T-helper 22 cell (primary cell): ENCODE measurements at regions not wholly inside any gene's neighbourhood (a gene's known extent, or its start where the extent isn't known, plus 50 kb on each side); places are given as distances from the start of the nearest gene placed in this dataset.

Experiments used
- DNase-seq: peaks from one replicate; pipeline ENCODE4 v3.0.0-alpha.2; 2020; ENCODE audit warnings: low read depth

DNA sequence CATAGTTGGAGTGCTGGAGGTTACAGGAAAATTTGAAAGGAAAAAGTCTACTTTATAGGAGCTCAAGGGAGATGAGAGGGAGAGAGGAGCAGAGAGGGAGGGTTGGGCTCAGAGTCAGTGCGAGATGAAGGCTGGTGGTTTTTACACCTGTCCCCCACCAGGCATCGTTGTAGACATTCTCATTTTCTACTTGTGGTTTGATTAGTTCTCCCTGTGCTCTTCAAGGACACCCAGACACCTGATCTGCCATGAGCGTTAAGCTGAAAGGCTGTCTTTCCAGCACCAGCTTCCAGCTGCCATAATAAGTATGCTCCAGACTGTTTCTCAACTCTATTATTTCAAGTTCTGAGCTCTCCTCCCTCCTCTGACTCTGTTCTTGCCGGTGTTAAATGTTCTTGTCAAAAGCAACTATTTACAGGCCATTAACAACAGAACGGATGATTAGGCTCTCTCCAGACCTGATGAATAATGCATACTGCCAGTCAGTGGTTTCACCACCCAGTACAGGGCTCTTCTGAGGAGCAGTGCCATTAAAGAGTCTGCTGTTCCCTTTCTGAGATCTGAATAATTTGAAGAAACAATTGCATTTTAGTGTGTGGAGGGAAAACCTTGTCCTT is 514.6 kb upstream of the MCTP2 start:
- DNase-seq: no peak

DNA sequence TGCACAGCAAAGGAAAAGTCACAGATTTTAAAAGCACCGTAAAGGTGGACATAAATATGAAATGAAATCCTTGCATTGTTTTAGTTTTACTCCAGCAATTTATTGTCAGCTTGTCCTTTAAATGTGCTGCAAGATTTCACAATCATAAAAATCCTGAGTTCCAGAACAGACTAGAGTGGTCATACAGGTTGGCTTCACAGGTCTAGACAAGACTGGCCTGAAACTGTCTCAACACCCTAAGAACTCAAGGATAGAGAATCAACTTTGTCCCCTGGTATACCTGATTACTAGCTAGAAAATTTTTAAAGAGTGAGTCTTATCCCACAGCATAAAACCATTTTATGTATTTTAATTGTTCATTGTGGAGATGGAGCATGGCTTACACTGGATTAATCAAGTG is 521.7 kb upstream of the MCTP2 start:
- DNase-seq: no peak

DNA sequence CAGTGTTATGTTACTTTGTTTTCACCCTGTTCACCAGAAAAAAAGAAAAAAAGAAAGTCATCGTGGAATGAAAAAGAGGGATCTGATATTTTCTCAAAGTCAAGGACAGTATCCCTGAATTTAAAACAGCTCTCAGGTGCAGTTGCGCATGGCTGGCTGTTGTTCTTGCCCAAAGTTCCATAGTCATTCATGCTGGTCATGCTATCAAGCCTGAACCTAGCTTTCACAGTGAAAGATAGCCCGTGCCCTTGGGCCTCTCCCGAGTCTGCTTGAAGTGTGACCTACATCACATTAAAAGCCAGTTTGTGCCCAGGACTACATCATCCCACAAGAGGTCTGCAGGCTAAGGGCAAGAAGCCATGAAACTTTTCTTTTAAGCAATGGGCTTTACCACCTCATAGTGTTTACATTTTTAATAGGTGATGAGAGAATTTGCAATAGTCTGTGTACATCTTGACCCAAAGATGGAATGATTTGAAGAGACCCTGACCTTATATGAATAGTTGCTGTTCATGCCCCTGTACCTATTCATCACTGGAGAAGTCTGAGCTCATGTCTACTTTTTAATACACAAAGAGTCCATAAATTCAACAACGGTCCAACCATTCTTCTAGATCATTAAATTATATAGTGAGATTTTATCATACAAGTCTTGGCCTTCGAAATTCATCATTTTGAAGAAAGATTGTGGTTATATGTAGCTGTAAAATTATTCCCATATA is 522.5 kb upstream of the MCTP2 start:
- no peak for DNase-seq

DNA sequence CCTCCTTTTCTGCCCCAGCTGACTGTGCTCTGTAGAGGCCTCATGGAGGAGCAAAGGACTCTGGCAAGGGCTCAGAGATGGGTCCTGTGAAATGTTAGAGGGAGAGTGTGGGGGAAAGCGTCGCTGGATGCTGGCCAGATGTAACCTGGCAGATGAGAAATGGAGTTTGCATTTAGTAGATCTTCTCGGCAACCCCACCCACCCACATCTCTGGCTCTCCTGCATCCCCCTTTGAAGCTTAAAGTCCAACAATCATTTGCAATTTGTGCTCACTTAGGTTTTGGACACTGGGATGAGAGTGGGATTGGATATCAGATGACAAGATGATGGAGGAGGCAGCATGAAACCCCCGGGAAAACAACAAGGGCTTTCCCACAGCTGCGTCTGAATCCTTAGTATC is 523.6 kb upstream of the MCTP2 start:
- no peak for DNase-seq

DNA sequence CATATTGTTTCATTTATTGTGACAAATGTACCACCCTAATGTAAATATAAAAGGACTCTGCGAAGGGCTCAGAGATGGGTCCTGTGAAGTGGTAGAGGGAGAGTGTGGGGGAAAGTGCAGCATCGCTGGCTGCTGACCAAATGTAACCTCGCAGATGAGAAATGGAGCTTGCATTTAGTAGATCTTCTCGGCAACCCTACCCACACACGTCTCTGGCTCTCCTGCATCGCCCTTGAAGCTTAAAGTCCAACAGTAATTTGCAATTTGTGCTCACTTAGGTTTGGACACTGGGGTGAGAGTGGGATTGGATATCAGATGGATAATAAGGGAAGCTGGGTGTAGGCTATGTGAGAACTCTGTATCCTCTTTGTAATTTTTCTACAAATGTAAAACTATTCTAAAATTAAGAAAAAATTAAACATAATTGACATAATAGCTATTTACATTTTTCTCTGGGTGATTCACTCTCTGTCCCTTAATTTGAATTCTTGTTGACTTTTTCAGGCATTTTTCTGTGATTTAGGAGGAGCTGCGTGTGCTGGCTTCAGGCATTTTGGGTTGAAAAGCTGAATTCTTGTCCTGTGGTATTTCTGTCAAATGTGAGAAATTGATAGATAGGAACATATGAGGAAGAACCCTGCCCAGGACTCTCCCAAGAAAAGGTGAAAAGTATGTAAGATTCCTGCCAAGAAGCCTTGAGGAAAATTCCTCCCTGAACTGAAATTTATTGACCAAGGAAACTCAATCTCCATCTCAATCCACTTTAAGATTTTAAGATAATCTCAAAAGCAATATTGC is 524.7 kb upstream of the MCTP2 start:
- DNase-seq: no peak

DNA sequence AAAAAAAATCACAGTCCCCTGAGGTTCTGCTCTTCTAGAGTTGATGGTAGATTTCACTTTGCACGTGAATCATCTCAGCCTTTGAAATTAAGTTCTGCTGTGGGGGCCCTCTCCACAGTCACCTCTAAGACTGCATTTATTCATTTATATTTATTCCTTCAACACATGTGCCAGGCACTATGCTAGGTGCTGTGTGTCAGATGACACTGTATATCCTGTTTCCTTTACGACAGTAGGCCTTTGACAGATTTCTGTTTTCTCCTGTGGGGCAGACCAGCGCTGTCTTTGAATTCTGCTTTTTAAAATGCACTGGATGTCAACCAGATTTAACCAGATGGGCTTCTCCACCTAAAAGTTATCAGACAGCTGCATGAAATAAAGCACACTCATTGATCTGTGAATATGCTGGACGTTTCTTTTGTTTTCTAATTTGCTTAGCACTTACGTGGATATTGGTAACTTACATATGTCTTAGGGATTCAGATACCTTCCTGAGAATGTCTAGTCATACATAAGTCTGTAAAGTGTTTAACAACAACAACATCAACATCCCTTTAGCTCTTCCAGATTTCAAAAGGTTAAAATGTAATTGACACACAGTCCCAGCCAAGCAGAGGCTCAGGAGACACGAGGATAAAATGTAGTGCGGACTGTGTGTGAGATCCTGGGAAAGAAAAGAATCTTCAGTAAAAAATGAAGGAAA is 525.5 kb upstream of the MCTP2 start:
- no peak for DNase-seq

DNA sequence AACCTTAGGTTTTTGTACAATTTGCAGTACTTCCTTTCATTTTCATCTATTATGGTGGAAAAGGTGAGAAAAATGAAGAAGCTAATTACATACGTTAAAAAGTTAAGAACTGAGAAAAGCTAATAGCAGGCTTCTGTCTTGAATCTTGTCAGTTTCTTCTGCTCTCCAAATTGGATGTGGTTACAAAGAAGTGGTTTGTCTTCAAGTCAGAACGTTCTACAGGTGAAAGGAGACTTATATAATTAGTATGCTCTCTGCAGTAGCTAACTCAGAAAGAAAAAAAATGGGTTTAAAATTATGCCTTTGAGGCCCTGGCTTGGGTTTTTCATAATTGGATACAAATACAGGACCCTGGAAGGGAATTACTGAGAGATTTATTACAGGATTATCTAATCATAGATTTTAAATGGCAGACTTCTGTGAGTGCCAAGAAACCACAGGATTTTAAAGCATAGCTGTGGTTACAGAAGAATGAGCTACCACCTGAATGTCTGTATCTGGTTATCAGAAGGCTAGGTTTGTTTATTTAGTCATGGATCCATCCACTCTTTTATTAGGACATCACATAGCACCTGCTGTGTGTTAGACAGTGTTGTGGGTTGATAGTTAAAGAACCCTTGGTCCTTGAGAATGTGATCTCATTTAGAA is 528.1 kb upstream of the MCTP2 start:
- DNase-seq: no peak

DNA sequence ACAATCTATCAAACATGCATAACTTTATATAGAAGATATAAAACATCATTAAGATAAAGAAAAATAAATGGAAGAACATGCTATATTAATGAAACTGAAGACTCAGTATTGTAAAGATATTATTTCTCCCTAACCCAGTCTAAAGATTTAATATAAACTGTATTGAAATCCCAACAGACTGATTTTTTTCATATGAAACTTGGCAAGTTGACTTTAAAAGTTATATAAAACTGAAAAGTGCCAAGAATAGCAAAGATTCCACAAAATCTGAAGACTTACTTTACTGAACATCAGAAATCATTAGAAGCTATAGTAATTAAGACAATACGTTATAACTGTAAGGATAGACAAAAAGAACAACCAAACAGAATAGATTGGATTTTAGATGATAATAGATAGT is 531.3 kb upstream of the MCTP2 start:
- DNase-seq: no peak

DNA sequence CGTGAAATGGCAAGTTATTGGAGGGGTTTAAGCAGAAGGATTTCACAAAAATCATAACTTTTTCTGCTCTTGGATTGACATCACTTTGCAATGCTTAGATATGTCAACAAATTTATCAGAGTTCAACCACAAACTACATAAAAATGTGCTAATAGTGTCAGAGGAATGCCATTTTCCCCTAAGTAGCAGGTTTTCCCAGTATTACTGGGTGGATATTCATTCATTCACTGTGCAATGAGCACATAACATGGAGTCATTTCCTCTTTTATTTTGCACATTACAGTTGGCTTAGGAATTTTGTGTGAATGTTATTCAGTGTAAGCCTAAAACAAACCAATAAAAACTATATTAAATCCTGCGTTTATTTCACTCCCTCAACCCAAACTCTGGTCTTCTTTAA is 537.3 kb upstream of the MCTP2 start:
- no peak for DNase-seq

DNA sequence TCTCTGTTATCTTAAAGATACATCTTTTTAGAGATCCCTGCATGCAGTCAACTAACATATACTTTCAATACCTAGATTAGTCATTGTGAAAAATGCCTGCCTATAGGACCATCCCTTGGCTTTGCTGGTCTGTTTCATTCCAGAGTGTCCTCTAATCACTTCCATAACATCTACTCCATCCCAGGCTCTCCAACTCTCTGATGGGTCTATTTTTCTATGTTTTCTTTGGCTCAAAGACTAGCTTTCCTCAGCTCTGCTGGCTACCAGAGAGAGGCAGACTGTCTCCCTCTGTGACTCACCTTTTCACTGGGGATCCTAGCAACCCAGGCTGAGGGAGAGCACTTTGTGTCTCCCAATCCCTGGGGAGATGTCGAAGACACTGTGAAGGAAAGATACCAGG is 547.7 kb upstream of the MCTP2 start:
- DNase-seq: no peak

DNA sequence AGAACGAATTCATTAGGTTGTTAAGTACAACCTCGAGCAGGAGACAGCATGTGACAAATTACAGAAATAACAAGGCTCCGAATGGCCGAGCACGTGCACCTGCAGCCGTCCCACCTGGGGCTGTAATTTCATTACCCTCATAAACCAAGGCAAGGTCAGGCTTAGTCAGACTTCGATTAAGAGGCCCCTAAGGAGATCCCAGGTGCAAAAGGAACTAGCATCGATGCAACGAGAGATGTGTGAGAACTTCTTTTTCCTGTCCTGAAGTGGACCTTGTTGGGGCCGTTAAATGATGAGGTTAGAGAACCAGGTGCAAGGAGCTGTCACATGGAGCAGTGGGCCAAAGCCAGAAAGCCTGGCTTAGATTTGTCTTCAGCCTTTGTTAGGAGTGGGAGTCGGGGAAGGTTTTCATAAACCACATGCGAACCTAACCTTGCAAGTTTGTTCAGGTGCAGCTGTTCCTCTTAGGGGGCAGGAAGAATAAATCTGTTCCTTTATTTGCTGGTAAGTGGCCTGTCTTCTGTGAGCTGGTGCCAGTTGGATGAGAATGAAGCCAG is 559.9 kb upstream of the MCTP2 start:
- DNase-seq: no peak

DNA sequence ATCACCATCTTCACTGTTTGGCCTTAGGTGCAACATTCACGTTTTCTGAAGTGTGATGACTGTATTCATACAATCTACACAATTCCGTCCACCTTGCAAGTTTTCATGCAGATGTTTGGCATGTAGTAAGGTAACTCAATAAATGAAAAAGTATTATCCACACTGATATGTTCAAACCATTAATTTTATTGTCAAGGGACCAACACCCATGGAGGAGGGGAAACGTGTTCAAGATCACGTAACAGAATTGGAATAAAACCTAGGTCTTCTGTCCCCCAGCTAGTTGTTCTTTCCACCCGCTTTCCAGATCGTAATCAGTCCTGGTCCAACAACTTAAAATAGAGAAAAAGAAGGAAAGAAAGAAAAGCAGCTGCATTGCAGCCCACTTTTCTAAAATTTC is 560.4 kb upstream of the MCTP2 start:
- no peak for DNase-seq

DNA sequence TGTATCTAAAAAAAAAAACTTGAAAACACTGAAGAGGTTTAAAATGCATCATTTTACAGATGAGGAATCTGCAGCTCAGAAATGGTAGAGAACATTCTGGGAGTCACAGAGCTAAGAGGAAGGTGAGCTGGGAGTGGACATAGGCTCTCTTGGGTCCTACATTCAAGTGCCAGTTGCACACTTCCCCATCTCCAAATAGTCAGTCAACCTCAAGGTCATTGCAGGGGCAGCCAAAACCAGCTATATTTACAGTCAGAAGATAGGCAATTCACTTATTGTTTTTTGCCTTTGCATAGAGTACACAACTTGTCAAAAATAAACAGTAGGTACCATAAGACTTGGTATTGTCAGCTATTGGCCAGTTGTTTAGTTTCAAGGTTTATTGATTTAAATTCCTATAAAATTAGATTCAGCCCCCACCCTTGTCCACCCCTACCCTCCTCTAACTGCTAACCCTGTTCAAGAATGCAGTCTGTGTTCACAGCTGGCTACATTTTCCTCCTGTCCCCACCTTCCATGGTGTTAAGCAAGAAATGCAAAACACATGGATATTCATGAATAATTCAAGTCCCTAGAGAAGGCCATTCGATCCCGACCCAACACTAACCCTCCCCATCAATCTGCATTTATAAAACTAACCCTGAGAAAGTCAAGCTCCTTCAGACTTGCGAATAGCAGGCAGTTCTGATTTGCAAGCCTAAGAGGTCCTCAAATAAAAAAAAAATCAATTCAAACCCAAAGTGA is 567.0 kb upstream of the MCTP2 start:
- DNase-seq: no peak

DNA sequence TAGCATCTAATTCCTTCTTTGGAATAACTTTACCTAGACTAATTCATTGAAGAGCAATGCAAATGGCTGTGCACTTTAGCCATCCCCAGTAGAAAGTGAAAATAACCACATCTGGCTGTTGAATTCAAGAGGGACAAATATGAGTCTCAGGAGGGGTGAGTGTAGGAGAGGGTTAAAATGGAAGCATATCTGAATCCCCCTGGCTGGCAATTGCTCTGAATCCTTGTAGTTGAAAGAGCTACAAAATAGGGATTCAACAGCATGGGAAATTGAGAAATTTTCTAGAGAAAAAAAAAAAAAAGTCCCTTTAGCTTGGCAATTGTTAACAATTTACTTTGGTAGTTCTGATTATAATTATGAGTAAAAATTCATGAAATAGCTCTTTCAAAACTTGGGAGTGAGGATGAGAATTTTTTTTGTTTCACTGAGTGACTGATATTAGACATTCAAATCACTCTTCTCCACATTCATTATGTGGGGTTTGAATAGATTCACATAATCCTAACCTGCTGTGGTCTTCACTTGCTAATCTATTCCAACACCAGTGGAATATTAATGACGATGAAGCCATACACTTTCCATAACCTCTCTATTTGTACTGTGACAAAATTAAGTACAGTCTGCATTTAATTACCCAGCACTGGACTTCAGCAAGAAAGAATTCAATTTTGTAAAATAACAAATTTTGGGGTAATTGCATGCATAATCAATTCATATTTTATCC is 569.0 kb upstream of the MCTP2 start:
- no peak for DNase-seq

DNA sequence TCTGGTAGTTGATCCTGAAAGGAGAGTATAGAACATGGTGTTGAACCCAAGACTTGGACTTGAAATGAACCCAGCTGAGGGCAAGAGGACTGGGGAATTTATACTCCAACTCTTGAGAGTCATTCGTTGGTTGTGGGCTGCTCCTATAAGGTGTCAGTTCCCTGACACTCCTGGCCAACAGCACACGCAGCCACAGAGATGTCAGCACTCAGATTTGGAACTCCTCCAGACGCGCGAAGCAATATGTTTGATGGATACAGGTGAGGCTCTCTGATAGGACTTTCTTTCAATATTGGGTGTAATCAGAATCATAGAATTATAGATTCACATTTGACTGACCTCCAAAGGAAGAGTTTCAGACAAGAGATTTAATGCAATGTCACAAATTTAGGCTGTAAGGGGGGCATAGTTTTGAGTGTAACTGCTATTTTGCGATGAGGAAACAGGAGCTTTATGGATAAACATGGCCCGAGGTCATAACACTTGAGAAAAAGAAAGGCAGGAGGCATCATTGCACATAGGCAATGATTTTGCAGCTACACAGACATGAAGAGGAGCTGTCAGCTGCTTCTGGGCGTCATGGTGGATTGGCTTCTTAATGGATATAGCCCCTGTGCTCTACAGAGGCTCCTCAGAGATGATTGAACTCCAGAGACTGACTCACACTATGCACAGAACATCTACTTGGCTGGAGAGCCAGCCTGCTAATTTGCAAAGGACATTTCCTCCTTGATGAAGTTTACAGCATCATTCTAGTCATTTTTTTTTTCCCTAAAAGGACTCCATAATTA is 569.2 kb upstream of the RGMA start:
- no peak for DNase-seq

DNA sequence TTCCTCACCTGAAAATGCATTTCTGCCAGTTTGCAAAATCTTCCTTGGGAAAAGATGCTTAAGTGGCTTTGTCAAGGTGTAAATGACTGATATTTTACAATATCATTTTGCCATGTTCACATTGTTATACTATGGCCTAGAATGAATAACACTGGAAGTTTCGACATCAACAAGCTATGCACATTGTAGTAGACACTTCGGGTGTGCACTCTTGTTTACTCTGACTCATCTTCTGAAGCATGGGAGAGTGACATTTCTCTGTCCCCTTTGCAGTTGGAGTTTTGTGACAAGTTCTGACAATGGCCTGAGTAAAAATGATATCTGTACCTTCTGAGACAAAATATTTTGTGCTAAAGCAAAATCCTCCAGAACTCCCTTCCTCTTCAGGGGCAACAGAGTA is 567.0 kb upstream of the RGMA start:
- DNase-seq: no peak

DNA sequence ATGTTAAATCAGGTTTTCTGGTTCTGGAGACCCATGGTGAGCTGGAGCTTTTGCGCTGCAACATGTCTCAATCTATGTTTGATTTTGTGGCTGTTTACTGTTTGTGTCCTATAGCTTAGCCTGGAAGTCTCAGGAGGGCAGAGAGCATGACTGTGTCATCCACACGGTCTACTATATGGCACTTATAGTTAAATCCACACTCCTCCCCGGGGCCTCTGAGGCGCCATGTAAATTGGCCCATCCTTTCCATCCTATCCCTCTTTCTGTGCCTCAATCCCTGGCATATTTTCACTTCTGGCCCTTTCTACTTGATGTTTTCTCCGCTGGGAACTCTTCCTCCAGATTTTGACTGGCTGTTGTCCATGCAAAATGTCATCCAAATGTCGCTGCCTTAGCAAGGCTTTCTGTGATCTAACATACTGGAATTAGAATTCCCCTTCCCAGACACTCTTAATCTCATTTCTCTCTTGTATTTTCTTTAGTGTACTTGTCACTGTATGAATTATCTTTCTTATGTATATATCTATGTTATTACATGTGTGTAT is 560.8 kb upstream of the RGMA start:
- DNase-seq: no peak

DNA sequence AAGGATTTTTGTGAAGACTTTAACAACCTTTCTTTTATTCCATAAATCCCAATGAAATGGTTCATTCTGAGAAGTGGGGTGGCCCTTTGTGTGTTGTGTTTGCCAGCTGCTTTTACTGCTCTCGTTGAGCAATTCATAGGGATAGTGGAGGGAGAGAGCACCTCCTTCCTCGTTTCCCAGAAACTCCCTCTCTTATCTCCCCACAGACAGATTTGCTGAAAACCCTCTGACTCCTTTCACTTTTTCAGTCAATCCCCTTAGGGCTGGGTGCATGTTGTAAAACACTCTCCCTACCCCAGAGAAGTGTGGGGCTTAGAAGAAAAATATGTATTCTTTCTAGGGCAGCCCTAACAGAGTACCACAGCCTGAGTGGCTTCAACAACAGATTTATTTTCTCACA is 557.2 kb upstream of the RGMA start:
- no peak for DNase-seq

DNA sequence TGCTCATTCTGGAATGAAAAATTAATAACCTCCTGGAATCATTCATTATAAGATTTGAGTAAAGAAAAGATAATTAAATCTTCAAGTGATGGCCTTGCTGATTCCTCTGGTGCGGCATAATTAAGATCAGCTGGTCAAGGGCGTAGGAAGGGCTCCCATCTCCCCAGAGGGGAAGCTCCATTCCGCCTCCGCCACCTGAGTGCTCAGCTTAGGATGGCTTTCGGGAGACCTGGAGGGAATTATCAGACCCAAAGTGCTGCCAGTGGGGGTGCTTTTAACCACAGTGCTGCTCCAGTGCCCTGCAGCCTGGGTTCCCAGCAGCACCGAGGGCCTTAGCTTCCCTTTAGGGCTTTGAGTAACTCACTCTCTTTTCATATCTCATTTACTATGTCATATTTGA is 556.6 kb upstream of the RGMA start:
- DNase-seq: no peak
